Fibroblast of the aortic adventitia (primary cell): ENCODE measurements at regions not wholly inside any gene's neighbourhood (a gene's known extent, or its start where the extent isn't known, plus 50 kb on each side); places are given as distances from the start of the nearest gene placed in this dataset.
A peak's percentile ranks its signal among the peaks of the same experiment; 100 is the strongest.
"Not testable (repeated sequence)": the region's sequence is repeated elsewhere in the genome, so short reads cannot be mapped to it uniquely, and the experiment has no call there.

Source experiments
- DNase-seq: peaks from one replicate; pipeline ENCODE4 v3.0.0-alpha.2; 2010; ENCODE audit warnings: low read depth
- H3K4me3 ChIP-seq: 2 replicates; pipeline ENCODE4 v1.5.1; 2011; ENCODE audit warnings: low read depth, mild to moderate bottlenecking, control low read depth, low read length, moderate library complexity
- TF ChIP-seq, protein P1 (sequence below): IDR thresholded peaks from 2 replicates; pipeline ENCODE4 v1.5.1; 2011; ENCODE audit warnings: mild to moderate bottlenecking, low read length, control low read depth, inconsistent platforms; ENCODE audit not compliant: insufficient read depth

GRCh38 chr6:155538708-155539390 is 83.2 kb upstream of the NOX3 start:
- no peak for DNase-seq
- TF ChIP-seq, protein P1, sequence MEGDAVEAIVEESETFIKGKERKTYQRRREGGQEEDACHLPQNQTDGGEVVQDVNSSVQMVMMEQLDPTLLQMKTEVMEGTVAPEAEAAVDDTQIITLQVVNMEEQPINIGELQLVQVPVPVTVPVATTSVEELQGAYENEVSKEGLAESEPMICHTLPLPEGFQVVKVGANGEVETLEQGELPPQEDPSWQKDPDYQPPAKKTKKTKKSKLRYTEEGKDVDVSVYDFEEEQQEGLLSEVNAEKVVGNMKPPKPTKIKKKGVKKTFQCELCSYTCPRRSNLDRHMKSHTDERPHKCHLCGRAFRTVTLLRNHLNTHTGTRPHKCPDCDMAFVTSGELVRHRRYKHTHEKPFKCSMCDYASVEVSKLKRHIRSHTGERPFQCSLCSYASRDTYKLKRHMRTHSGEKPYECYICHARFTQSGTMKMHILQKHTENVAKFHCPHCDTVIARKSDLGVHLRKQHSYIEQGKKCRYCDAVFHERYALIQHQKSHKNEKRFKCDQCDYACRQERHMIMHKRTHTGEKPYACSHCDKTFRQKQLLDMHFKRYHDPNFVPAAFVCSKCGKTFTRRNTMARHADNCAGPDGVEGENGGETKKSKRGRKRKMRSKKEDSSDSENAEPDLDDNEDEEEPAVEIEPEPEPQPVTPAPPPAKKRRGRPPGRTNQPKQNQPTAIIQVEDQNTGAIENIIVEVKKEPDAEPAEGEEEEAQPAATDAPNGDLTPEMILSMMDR, result no peak
- no peak overlapping the region for H3K4me3 ChIP-seq

GRCh38 chr6:155534678-155535077 is 79.0 kb upstream of the NOX3 start:
- H3K4me3 ChIP-seq, result no peak overlapping the region
- DNase-seq, result no peak
- TF ChIP-seq, protein P1, result no peak

DNA sequence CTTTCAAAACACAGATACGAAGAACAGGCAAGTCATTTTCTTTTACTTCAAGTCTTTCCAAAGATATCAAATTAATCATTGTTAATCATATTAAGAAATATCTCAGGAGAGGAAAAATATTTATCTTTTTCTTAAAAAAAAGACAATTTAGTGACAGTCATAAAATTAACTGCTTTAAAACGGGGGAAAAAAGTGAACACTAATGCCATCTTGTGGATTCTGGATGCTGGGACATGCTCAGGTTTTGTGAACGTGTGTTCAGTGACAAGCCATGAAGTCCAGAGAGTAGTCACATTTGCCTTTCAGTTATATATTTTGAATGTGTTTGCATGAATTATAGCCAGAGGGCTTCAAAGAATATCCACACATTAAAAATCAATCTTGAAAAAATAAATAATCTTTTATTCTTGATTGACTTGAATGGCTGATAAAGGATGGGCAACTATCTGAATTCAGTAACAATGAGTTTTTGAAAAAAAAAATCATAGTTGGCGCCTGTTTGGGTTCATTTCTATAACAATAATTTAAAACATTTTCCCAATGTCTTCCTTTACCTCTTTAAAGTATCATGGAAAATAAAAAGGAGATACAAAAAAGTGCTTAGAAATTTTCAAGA is 74.7 kb upstream of the NOX3 start:
- no peak overlapping the region for H3K4me3 ChIP-seq
- peak; percentile 72 for DNase-seq
- TF ChIP-seq, protein P1, result peak; percentile 80

- not testable (repeated sequence) for H3K4me3 ChIP-seq, DNase-seq
These were observed 74.2 kb upstream of the NOX3 start for GRCh38 chr6:155529814-155530213.

- peak; percentile 90 for DNase-seq
These were observed 73.4 kb upstream of the NOX3 start for GRCh38 chr6:155528982-155529453.

GRCh38 chr6:155528335-155528734 is 72.7 kb upstream of the NOX3 start:
- no peak for DNase-seq
- TF ChIP-seq, protein P1, result no peak
- no peak overlapping the region for H3K4me3 ChIP-seq

More at GRCh38 chr6:155528982-155529453, 73.4 kb upstream of the NOX3 start:
- TF ChIP-seq, protein P1, result no peak
- H3K4me3 ChIP-seq, result no peak overlapping the region

DNA sequence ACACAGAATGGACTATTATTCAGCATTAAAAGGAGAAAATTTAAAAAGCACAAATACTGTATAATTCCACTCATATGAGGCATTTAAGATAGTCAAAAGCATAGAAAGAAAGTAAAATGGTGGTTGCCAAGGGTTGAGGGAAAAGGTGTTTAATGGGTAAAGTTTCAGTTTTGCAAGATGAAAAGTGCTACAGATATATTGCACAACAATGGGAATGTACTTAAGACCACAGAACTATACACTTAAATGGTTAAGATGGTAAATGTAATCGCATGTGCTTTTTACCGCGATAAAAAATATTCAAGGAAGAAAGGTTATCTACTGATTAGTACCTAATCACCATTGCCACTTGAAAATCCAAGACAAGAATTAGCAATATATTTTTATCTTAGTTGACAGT is 71.8 kb upstream of the NOX3 start:
- no peak overlapping the region for H3K4me3 ChIP-seq
- TF ChIP-seq, protein P1, result no peak
- DNase-seq, result no peak
